ENCODE measurements at regions not wholly inside any gene's neighbourhood (a gene's known extent, or its start where the extent isn't known, plus 50 kb on each side); places are given as distances from the start of the nearest gene placed in this dataset.

- Histone ChIP-seq H3K27me3 (ENCODE audit: insufficient read depth, low read length, poor library complexity, severe bottlenecking) (no peaks in the 10 kb centered on the region), H3K36me3 (ENCODE audit: insufficient read depth, low read length) (no peaks in the 10 kb centered on the region), H3K79me2 (ENCODE audit: insufficient read depth, low read length) (no peaks in the 10 kb centered on the region), H4K20me1 (ENCODE audit: insufficient read depth, low read length, poor library complexity, severe bottlenecking) (no peaks in the 10 kb centered on the region), H3K9ac (ENCODE audit: low read depth, low read length, poor library complexity, severe bottlenecking) (no peak overlapping the region), H3K9me3 (ENCODE audit: insufficient read depth, low read depth, low read length) (no peaks in the 10 kb centered on the region), H2AFZ (ENCODE audit: low read length) (no peak overlapping the region), H3K4me3 (ENCODE audit: low read length, poor library complexity, severe bottlenecking) (no peak overlapping the region), H3F3A (ENCODE audit: low read depth) (no peaks in the 10 kb centered on the region), H3K4me1 (ENCODE audit: insufficient read depth, low read length, poor library complexity, severe bottlenecking) (no peaks in the 10 kb centered on the region), H3K4me2 (ENCODE audit: low read depth, low read length, poor library complexity, severe bottlenecking) (no peak overlapping the region), H3K9me2 (replicated peaks; ENCODE audit: low read depth, low read length) (no peaks in the 10 kb centered on the region)
- no peak for TF ChIP-seq EZH2phosphoT487 (IDR thresholded peaks at IDR 0.05; ENCODE audit: borderline replicate concordance)
- no peak for TF ChIP-seq CTCF (conservative IDR thresholded peaks at IDR 0.05; ENCODE audit: low read length)
Observed at GRCh38 chr5:56552612-56553268, 262.6 kb upstream of the MAP3K1 start.

GRCh38 chr5:56550227-56550626, 265.1 kb upstream of the MAP3K1 start:
- Histone ChIP-seq H3K79me2 (ENCODE audit: insufficient read depth, low read length) (no peaks in the 10 kb centered on the region), H2AFZ (ENCODE audit: low read length) (no peak overlapping the region), H3K9ac (ENCODE audit: low read depth, low read length, poor library complexity, severe bottlenecking) (no peak overlapping the region), H3K4me3 (ENCODE audit: low read length, poor library complexity, severe bottlenecking) (no peak overlapping the region), H3K4me2 (ENCODE audit: low read depth, low read length, poor library complexity, severe bottlenecking) (no peak overlapping the region), H3K36me3 (ENCODE audit: insufficient read depth, low read length) (no peaks in the 10 kb centered on the region), H3F3A (ENCODE audit: low read depth) (no peaks in the 10 kb centered on the region), H3K9me2 (replicated peaks; ENCODE audit: low read depth, low read length) (no peaks in the 10 kb centered on the region), H3K4me1 (ENCODE audit: insufficient read depth, low read length, poor library complexity, severe bottlenecking) (no peaks in the 10 kb centered on the region), H3K9me3 (ENCODE audit: insufficient read depth, low read depth, low read length) (no peaks in the 10 kb centered on the region), H3K27me3 (ENCODE audit: insufficient read depth, low read length, poor library complexity, severe bottlenecking) (no peaks in the 10 kb centered on the region), H4K20me1 (ENCODE audit: insufficient read depth, low read length, poor library complexity, severe bottlenecking) (no peaks in the 10 kb centered on the region)
- TF ChIP-seq CTCF (conservative IDR thresholded peaks at IDR 0.05; ENCODE audit: low read length) (no peak), EZH2phosphoT487 (IDR thresholded peaks at IDR 0.05; ENCODE audit: borderline replicate concordance) (no peak)

- Histone ChIP-seq H3K4me3 (ENCODE audit: low read length, poor library complexity, severe bottlenecking) (no peak overlapping the region), H3K27me3 (ENCODE audit: insufficient read depth, low read length, poor library complexity, severe bottlenecking) (no peaks in the 10 kb centered on the region), H3K4me2 (ENCODE audit: low read depth, low read length, poor library complexity, severe bottlenecking) (no peak overlapping the region), H3K36me3 (ENCODE audit: insufficient read depth, low read length) (no peaks in the 10 kb centered on the region), H3K4me1 (ENCODE audit: insufficient read depth, low read length, poor library complexity, severe bottlenecking) (no peaks in the 10 kb centered on the region), H3K9me3 (ENCODE audit: insufficient read depth, low read depth, low read length) (no peaks in the 10 kb centered on the region), H4K20me1 (ENCODE audit: insufficient read depth, low read length, poor library complexity, severe bottlenecking) (no peaks in the 10 kb centered on the region), H3K9ac (ENCODE audit: low read depth, low read length, poor library complexity, severe bottlenecking) (no peak overlapping the region), H2AFZ (ENCODE audit: low read length) (peak overlapping the region; percentile 32; the same call in 1 of the 2 replicates), H3F3A (ENCODE audit: low read depth) (no peaks in the 10 kb centered on the region), H3K9me2 (replicated peaks; ENCODE audit: low read depth, low read length) (no peaks in the 10 kb centered on the region), H3K79me2 (ENCODE audit: insufficient read depth, low read length) (no peaks in the 10 kb centered on the region)
- TF ChIP-seq EZH2phosphoT487 (IDR thresholded peaks at IDR 0.05; ENCODE audit: borderline replicate concordance) (no peak), CTCF (conservative IDR thresholded peaks at IDR 0.05; ENCODE audit: low read length) (no peak)
Observed at GRCh38 chr5:56549096-56549886, 266.1 kb upstream of the MAP3K1 start.

All from Loucy (cell line).